HepG2 (cell line): ENCODE measurements at regions not wholly inside any gene's neighbourhood (a gene's known extent, or its start where the extent isn't known, plus 50 kb on each side); places are given as distances from the start of the nearest gene placed in this dataset.

Experiments used
- ARID3A ChIP-seq: IDR thresholded peaks from 2 replicates; pipeline ENCODE4 v1.6.1; 2012; ENCODE audit warnings: low read depth, low read length, improper control_type of control experiment
- ATF6 ChIP-seq: sonication (generic); formaldehyde crosslinking; conservative IDR thresholded peaks from 2 replicates; pipeline ENCODE4 v1.4.0; 2020; ENCODE audit warnings: missing genetic modification reagents
- CC2D1A ChIP-seq: sonication (generic); formaldehyde crosslinking; IDR thresholded peaks from 2 replicates; pipeline ENCODE4 v1.8.1; 2023; ENCODE audit warnings: mild to moderate bottlenecking, missing genetic modification reagents
- CEBPG ChIP-seq: IDR thresholded peaks from 2 replicates; pipeline ENCODE4 v1.6.1; 2016
- HNRNPH1 ChIP-seq: fragments of 200-400 bp; formaldehyde crosslinking; optimal IDR thresholded peaks from 2 replicates; pipeline ENCODE3; 2017; ENCODE audit warnings: mild to moderate bottlenecking, low read depth, low read length
- HOXD1 ChIP-seq: sonication (generic); formaldehyde crosslinking; IDR thresholded peaks from 2 replicates; pipeline ENCODE4 v1.5.0; 2020; ENCODE audit warnings: missing genetic modification reagents
- KDM4B ChIP-seq: sonication (generic); formaldehyde crosslinking; IDR thresholded peaks from 2 replicates; pipeline ENCODE4 v1.4.0; 2020; ENCODE audit warnings: missing genetic modification reagents
- MTA3 ChIP-seq: sonication (generic); formaldehyde crosslinking; IDR thresholded peaks from 2 replicates; pipeline ENCODE4 v1.4.0; 2020; ENCODE audit warnings: missing genetic modification reagents
- SMAD1 ChIP-seq: sonication (generic); formaldehyde crosslinking; IDR thresholded peaks from 2 replicates; pipeline ENCODE4 v1.4.0; 2020; ENCODE audit warnings: missing genetic modification reagents, low read depth, mild to moderate bottlenecking, borderline replicate concordance
- SOX13 ChIP-seq, 3 experiments: fragments of 450-650 bp in 1 of 3; sonication (generic) in 1 of 3; formaldehyde crosslinking in 1 of 3; IDR thresholded peaks in 2 of 3; conservative IDR thresholded peaks in 1 of 3; 2 replicates each; pipeline versions ENCODE4 v1.5.0 to v1.6.1; 2016 to 2020; ENCODE audit warnings: antibody characterized with exemption in 1 of 3, mild to moderate bottlenecking in 1 of 3, missing compliant biosample characterization in 1 of 3, missing genetic modification reagents in 1 of 3, moderate library complexity in 1 of 3
- TP53 ChIP-seq: sonication (generic); formaldehyde crosslinking; conservative IDR thresholded peaks from 2 replicates; pipeline ENCODE4 v1.4.0; 2020; ENCODE audit warnings: missing genetic modification reagents
- WIZ ChIP-seq: sonication (generic); formaldehyde crosslinking; IDR thresholded peaks from 2 replicates; pipeline ENCODE4 v1.5.1; 2020; ENCODE audit warnings: mild to moderate bottlenecking, missing genetic modification reagents
- ZMAT3 ChIP-seq: sonication (generic); formaldehyde crosslinking; conservative IDR thresholded peaks from 2 replicates; pipeline ENCODE4 v1.7.0; 2021; ENCODE audit warnings: missing genetic modification reagents
- ZNF354B ChIP-seq: sonication (generic); formaldehyde crosslinking; IDR thresholded peaks from 2 replicates; pipeline ENCODE4 v1.8.0; 2022; ENCODE audit warnings: mild to moderate bottlenecking, missing genetic modification reagents
- ZNF496 ChIP-seq: sonication (generic); formaldehyde crosslinking; IDR thresholded peaks from 2 replicates; pipeline ENCODE4 v1.8.1; 2023; ENCODE audit warnings: mild to moderate bottlenecking, moderate library complexity, missing genetic modification reagents; ENCODE audit not compliant: insufficient replicate concordance
- ZNF557 ChIP-seq: sonication (generic); formaldehyde crosslinking; IDR thresholded peaks from 2 replicates; pipeline ENCODE4 v1.4.0; 2020; ENCODE audit warnings: missing genetic modification reagents
- ZNF607 ChIP-seq: sonication (generic); formaldehyde crosslinking; IDR thresholded peaks from 2 replicates; pipeline ENCODE4 v1.5.1; 2020; ENCODE audit warnings: missing genetic modification reagents, mild to moderate bottlenecking, borderline replicate concordance
- ZNF737 ChIP-seq: sonication (generic); formaldehyde crosslinking; IDR thresholded peaks from 2 replicates; pipeline ENCODE4 v1.5.0; 2020; ENCODE audit warnings: missing genetic modification reagents, mild to moderate bottlenecking, borderline replicate concordance
- TF ChIP-seq, protein P1 (sequence below): sonication (generic); formaldehyde crosslinking; IDR thresholded peaks from 2 replicates; pipeline ENCODE4 v1.9.0; 2021; ENCODE audit warnings: missing genetic modification reagents, mild to moderate bottlenecking, borderline replicate concordance
- TF ChIP-seq, protein P2 (sequence below): sonication (generic); formaldehyde crosslinking; IDR thresholded peaks from 2 replicates; pipeline ENCODE4 v1.4.0; 2020; ENCODE audit warnings: missing genetic modification reagents

DNA sequence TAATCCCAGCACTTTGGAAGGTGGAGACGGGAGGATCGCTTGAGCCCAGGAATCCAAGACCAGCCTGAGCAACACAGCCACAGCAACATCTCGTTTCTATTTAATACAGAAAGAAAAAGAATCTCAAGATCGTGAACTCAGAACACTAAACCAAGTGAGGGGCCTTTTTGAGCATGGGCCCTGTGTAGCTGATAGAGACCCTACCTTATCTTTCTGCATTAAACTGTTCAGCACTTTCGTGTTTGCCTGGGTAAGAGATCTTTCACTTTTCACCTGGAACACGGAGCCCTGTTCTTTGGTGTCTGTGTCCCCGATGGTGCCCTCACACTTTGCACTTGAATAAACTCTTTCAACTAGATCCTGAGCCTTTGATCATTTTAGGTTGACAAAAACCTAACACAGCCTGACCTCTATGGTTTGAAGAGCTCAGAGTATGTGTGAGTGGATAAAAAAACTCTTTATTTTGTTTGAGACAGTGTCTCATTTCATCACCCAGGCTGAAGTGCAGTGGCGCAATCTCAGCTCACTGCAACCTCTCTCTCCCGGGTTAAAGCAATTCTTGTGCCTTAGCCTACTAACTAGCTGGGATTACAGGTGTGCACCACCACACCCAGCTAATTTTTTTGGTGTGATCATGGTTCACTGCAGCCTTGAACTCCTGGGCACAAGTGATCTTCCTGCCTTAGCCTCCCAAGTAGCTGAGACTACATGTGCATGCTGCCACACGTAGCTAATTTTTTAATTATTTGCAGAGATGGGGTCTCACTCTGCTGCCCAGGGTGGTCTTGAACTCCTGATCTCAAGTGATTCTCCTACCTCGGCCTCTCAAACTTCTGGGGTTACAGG lies 83.8 kb upstream of the GRIN2A start (continued):
- TF ChIP-seq ZMAT3 (CRISPR knock-in tag), result peak; percentile 95
- TF ChIP-seq TP53 (CRISPR knock-in tag), result 0 out of 2 replicates have a peak, but pooled peaks have one; percentile 20
- TF ChIP-seq ARID3A, result peak; percentile 96
- TF ChIP-seq CEBPG (CRISPR knock-in tag), result peak; percentile 100
- no peak for TF ChIP-seq ZNF496 (CRISPR knock-in tag)
- TF ChIP-seq, protein P1, sequence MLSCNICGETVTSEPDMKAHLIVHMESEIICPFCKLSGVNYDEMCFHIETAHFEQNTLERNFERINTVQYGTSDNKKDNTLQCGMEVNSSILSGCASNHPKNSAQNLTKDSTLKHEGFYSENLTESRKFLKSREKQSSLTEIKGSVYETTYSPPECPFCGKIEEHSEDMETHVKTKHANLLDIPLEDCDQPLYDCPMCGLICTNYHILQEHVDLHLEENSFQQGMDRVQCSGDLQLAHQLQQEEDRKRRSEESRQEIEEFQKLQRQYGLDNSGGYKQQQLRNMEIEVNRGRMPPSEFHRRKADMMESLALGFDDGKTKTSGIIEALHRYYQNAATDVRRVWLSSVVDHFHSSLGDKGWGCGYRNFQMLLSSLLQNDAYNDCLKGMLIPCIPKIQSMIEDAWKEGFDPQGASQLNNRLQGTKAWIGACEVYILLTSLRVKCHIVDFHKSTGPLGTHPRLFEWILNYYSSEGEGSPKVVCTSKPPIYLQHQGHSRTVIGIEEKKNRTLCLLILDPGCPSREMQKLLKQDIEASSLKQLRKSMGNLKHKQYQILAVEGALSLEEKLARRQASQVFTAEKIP (CRISPR knock-in tag), result no peak
- peak; percentile 55; the same call in 1 of the 2 replicates for TF ChIP-seq WIZ (CRISPR knock-in tag)
- TF ChIP-seq HNRNPH1, result no peak
- TF ChIP-seq ZNF607, result 0 out of 2 replicates have a peak, but pooled peaks have one; percentile 88
- peak; percentile 94; the same call in 1 of the 2 replicates for TF ChIP-seq ZNF354B
- peak; percentile 85 for TF ChIP-seq SOX13 (IDR thresholded peaks at IDR 0.05)
- TF ChIP-seq SOX13 (CRISPR knock-in tag; conservative IDR thresholded peaks at IDR 0.05 in 1 of 2, IDR thresholded peaks at IDR 0.05 in 1 of 2), result peak in 1 of 2 experiments; percentile 96; a peak in 2 of 4 replicates
- peak; percentile 94 for TF ChIP-seq ZNF557 (CRISPR knock-in tag)
- TF ChIP-seq ZNF737, result 0 out of 2 replicates have a peak, but pooled peaks have one; percentile 39
- TF ChIP-seq, protein P2, sequence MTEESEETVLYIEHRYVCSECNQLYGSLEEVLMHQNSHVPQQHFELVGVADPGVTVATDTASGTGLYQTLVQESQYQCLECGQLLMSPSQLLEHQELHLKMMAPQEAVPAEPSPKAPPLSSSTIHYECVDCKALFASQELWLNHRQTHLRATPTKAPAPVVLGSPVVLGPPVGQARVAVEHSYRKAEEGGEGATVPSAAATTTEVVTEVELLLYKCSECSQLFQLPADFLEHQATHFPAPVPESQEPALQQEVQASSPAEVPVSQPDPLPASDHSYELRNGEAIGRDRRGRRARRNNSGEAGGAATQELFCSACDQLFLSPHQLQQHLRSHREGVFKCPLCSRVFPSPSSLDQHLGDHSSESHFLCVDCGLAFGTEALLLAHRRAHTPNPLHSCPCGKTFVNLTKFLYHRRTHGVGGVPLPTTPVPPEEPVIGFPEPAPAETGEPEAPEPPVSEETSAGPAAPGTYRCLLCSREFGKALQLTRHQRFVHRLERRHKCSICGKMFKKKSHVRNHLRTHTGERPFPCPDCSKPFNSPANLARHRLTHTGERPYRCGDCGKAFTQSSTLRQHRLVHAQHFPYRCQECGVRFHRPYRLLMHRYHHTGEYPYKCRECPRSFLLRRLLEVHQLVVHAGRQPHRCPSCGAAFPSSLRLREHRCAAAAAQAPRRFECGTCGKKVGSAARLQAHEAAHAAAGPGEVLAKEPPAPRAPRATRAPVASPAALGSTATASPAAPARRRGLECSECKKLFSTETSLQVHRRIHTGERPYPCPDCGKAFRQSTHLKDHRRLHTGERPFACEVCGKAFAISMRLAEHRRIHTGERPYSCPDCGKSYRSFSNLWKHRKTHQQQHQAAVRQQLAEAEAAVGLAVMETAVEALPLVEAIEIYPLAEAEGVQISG (CRISPR knock-in tag), result peak; percentile 92
- peak; percentile 97 for TF ChIP-seq HOXD1 (CRISPR knock-in tag)
- no peak; the same call in 1 of the 2 replicates for TF ChIP-seq ATF6
- peak; percentile 95 for TF ChIP-seq KDM4B (CRISPR knock-in tag)
- TF ChIP-seq MTA3 (CRISPR knock-in tag), result no peak
- 0 out of 2 replicates have a peak, but pooled peaks have one; percentile 62 for TF ChIP-seq SMAD1 (CRISPR knock-in tag)
- 0 out of 2 replicates have a peak, but pooled peaks have one; percentile 38 for TF ChIP-seq CC2D1A (CRISPR knock-in tag)
